DMS 273 (cell line): ENCODE measurements at regions not wholly inside any gene's neighbourhood (a gene's known extent, or its start where the extent isn't known, plus 50 kb on each side); places are given as distances from the start of the nearest gene placed in this dataset.
"Not testable (repeated sequence)": the region's sequence is repeated elsewhere in the genome, so short reads cannot be mapped to it uniquely, and the experiment has no call there.

Experiments used
- DNase-seq: peaks from one replicate; lab custom pipeline; 2025; ENCODE audit not compliant: unreplicated experiment; lab: John Stamatoyannopoulos, UW

GRCh38 chr12:34606749-34607519 lies 584.6 kb downstream of the ALG10 start:
- DNase-seq: no peak

GRCh38 chr12:34607520-34608195 lies 585.4 kb downstream of the ALG10 start:
- DNase-seq: no peak

- DNase-seq: not testable (repeated sequence)
Observed at GRCh38 chr12:34613988-34614387, 591.7 kb downstream of the ALG10 start.

GRCh38 chr12:34625116-34625515 lies 602.8 kb downstream of the ALG10 start:
- peak; percentile 66 for DNase-seq

- no peak for DNase-seq
Observed at GRCh38 chr12:34626363-34627157, 604.3 kb downstream of the ALG10 start.
